Ovary (tissue), 3 donors: ENCODE measurements at regions not wholly inside any gene's neighbourhood (a gene's known extent, or its start where the extent isn't known, plus 50 kb on each side); places are given as distances from the start of the nearest gene placed in this dataset.

Source experiments
- CTCF ChIP-seq, 3 donors: fragments of 450-650 bp in 2 of 3; fragments of 200-600 bp in 1 of 3; IDR thresholded peaks; one replicate each; pipeline versions ENCODE4 v1.5.1 to v1.8.0; 2016 to 2022; ENCODE audit warnings: antibody characterized with exemption in 3 of 3, mild to moderate bottlenecking in 1 of 3
- EP300 ChIP-seq: sonication (generic); formaldehyde crosslinking; IDR thresholded peaks from one replicate; pipeline ENCODE4 v1.6.1; 2017; ENCODE audit warnings: antibody characterized with exemption
- POLR2A ChIP-seq: fragments of 450-650 bp; IDR thresholded peaks from one replicate; pipeline ENCODE4 v1.6.1; 2017; ENCODE audit warnings: antibody characterized with exemption, mild to moderate bottlenecking, moderate library complexity
- donor health status: DM: no; HTN: no; CAD: no.

- no peak for TF ChIP-seq CTCF (IDR thresholded peaks at IDR 0.05)
- no peak for TF ChIP-seq EP300
- no peak for TF ChIP-seq POLR2A
Observed at GRCh38 chr6:134420614-134421181, 102.8 kb upstream of the SGK1 start.
